ENCODE measurements at regions not wholly inside any gene's neighbourhood (a gene's known extent, or its start where the extent isn't known, plus 50 kb on each side); places are given as distances from the start of the nearest gene placed in this dataset.

DNA sequence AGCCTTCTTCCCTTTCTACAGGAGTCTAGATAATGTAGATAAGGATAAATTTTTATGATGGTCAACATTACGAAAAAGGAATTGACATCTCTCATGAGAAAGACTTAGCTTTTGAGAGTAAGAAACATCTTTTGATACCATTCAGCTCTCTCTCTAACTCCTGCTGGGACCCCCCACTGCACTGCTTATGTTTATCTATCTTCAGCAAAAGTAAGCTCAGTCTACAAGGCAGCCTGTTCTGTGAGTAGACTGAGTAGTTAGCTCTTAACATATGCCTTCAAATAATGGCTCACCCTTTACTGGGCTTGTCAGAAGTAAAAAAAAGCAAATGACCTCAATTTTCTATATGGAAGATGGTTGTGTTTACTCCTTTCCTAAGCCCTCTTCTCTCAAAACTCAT lies 372.2 kb upstream of the CDH11 start:
- TF ChIP-seq POLR2A (IDR thresholded peaks at IDR 0.05), result no peak
- TF ChIP-seq, protein P1, sequence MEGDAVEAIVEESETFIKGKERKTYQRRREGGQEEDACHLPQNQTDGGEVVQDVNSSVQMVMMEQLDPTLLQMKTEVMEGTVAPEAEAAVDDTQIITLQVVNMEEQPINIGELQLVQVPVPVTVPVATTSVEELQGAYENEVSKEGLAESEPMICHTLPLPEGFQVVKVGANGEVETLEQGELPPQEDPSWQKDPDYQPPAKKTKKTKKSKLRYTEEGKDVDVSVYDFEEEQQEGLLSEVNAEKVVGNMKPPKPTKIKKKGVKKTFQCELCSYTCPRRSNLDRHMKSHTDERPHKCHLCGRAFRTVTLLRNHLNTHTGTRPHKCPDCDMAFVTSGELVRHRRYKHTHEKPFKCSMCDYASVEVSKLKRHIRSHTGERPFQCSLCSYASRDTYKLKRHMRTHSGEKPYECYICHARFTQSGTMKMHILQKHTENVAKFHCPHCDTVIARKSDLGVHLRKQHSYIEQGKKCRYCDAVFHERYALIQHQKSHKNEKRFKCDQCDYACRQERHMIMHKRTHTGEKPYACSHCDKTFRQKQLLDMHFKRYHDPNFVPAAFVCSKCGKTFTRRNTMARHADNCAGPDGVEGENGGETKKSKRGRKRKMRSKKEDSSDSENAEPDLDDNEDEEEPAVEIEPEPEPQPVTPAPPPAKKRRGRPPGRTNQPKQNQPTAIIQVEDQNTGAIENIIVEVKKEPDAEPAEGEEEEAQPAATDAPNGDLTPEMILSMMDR (IDR thresholded peaks at IDR 0.05), result no peak
- TF ChIP-seq EP300 (IDR thresholded peaks at IDR 0.05), result no peak
- TF ChIP-seq POLR2AphosphoS5 (IDR thresholded peaks at IDR 0.05), result no peak

Data from suprapubic skin (tissue), 4 donors.